ENCODE measurements at regions not wholly inside any gene's neighbourhood (a gene's known extent, or its start where the extent isn't known, plus 50 kb on each side); places are given as distances from the start of the nearest gene placed in this dataset.

DNA sequence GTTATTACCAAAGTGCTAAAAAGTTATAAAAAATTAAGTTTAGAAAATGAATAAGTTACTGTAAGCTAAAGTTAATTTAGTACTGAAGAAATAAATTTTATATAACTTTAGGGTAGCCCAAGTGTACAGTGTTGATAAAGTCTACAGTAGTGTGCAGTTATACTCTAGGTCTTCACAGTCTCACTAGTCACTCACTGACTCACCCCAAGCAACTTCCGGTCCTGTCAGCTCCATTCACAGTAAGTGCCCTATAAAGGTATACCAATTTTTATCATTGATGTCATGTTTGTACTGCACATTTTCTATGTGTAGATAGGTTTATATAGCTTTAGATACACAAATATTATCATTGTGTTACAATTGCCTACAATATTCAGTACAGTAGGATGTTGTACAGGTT, 518.3 kb upstream of the PIK3C3 start:
- no peaks in the 10 kb centered on the region for H3K27me3 ChIP-seq (ENCODE audit: control insufficient read depth, insufficient read depth, low read length, poor library complexity, severe bottlenecking)
- Mint-ChIP-seq H3K27me3 (ENCODE audit: insufficient read depth) (no peaks in the 10 kb centered on the region), H3K4me1 (peaks cover 4% of the 10 kb centered on the region), H3K9me3 (peaks cover 11% of the 10 kb centered on the region), H3K27ac (no peak overlapping the region), H3K4me3 (no peak overlapping the region), H3K36me3 (ENCODE audit: low read depth) (peaks cover 10% of the 10 kb centered on the region)
- DNase-seq = no peak
- no peak overlapping the region for H3K27ac ChIP-seq (ENCODE audit: low read depth, low read length)
- 86% methylated on average over 1 of the region's 1 CpG; no CpG with 5 or more reads in 1 of the 2 experiments for WGBS, 2 experiments (ENCODE audit: insufficient coverage in 1 of 2, insufficient read length in 1 of 2)
- TF ChIP-seq, protein P1, sequence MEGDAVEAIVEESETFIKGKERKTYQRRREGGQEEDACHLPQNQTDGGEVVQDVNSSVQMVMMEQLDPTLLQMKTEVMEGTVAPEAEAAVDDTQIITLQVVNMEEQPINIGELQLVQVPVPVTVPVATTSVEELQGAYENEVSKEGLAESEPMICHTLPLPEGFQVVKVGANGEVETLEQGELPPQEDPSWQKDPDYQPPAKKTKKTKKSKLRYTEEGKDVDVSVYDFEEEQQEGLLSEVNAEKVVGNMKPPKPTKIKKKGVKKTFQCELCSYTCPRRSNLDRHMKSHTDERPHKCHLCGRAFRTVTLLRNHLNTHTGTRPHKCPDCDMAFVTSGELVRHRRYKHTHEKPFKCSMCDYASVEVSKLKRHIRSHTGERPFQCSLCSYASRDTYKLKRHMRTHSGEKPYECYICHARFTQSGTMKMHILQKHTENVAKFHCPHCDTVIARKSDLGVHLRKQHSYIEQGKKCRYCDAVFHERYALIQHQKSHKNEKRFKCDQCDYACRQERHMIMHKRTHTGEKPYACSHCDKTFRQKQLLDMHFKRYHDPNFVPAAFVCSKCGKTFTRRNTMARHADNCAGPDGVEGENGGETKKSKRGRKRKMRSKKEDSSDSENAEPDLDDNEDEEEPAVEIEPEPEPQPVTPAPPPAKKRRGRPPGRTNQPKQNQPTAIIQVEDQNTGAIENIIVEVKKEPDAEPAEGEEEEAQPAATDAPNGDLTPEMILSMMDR (conservative IDR thresholded peaks at IDR 0.05) = no peak
- H3K4me1 ChIP-seq (ENCODE audit: control insufficient read depth, insufficient read depth, low read length) = no peaks in the 10 kb centered on the region
- no peak overlapping the region for H3K4me3 ChIP-seq (ENCODE audit: low read length)
- no peaks in the 10 kb centered on the region for H3K36me3 ChIP-seq (ENCODE audit: control insufficient read depth, insufficient read depth, low read length)
- no peaks in the 10 kb centered on the region for H3K9me3 ChIP-seq (ENCODE audit: control insufficient read depth, low read length)
- no peak overlapping the region for H3K9ac ChIP-seq (ENCODE audit: extremely low read depth, low read length, poor library complexity, severe bottlenecking)

DNA sequence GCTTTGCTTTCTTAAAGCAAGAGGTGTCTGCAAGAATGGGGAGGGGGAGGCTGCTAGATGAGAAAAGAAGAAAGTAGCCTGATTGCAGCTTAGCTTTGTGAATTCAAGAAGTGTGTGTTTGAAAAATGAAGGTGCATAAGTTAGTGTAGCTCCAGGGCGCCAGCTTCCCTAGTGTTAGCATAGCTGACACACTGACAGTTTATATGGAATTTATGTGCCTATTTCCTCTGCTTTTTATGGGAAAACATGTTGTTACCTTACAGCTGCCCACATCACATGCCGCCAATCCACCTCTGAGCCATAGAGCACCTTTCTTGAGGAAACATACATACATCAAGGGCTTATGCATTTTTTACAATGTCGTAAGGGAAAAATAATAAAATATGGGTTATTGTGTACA, 536.4 kb upstream of the PIK3C3 start:
- H3K27me3 ChIP-seq (ENCODE audit: control insufficient read depth, insufficient read depth, low read length, poor library complexity, severe bottlenecking) = no peaks in the 10 kb centered on the region
- Mint-ChIP-seq H3K36me3 (ENCODE audit: low read depth) (no peaks in the 10 kb centered on the region), H3K9me3 (peaks cover 2% of the 10 kb centered on the region), H3K27ac (no peak overlapping the region), H3K4me3 (no peak overlapping the region), H3K4me1 (peaks cover 6% of the 10 kb centered on the region), H3K27me3 (ENCODE audit: insufficient read depth) (no peaks in the 10 kb centered on the region)
- H3K9ac ChIP-seq (ENCODE audit: extremely low read depth, low read length, poor library complexity, severe bottlenecking) = no peak overlapping the region
- peaks cover 2% of the 10 kb centered on the region for H3K4me1 ChIP-seq (ENCODE audit: control insufficient read depth, insufficient read depth, low read length)
- no peaks in the 10 kb centered on the region for H3K9me3 ChIP-seq (ENCODE audit: control insufficient read depth, low read length)
- TF ChIP-seq, protein P1 (conservative IDR thresholded peaks at IDR 0.05) = no peak
- no peak for DNase-seq
- H3K36me3 ChIP-seq (ENCODE audit: control insufficient read depth, insufficient read depth, low read length) = no peaks in the 10 kb centered on the region
- 96% methylated on average over 2 of the region's 3 CpGs; no CpG with 5 or more reads in 1 of the 2 experiments for WGBS, 2 experiments (ENCODE audit: insufficient coverage in 1 of 2, insufficient read length in 1 of 2)
- H3K4me3 ChIP-seq (ENCODE audit: low read length) = no peak overlapping the region
- no peak overlapping the region for H3K27ac ChIP-seq (ENCODE audit: low read depth, low read length)

DNA sequence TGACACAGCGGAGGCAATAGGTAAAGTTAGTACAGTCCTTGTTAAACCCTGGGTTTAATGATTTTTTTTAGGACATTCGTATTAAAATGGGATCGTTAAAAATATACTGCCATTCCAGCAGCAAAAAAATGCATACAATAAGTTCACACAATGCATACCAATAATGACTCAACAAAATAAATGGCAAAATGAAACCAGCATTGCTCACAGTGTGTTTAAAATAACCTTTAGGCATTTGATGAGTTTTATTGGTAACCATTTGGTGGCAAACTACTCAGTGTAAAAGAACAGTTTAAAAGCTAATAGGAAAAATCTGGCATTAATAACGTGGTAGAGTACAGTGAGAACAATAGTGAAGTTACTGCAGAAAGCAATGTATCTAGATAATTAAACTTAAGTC, 539.0 kb upstream of the PIK3C3 start:
- TF ChIP-seq, protein P1 (conservative IDR thresholded peaks at IDR 0.05) = no peak
- H3K9ac ChIP-seq (ENCODE audit: extremely low read depth, low read length, poor library complexity, severe bottlenecking) = no peak overlapping the region
- H3K4me1 ChIP-seq (ENCODE audit: control insufficient read depth, insufficient read depth, low read length) = no peaks in the 10 kb centered on the region
- H3K27ac ChIP-seq (ENCODE audit: low read depth, low read length) = no peak overlapping the region
- Mint-ChIP-seq H3K9me3 (peaks cover 2% of the 10 kb centered on the region), H3K27ac (no peak overlapping the region), H3K4me3 (no peak overlapping the region), H3K36me3 (ENCODE audit: low read depth) (no peaks in the 10 kb centered on the region), H3K4me1 (peaks cover 6% of the 10 kb centered on the region), H3K27me3 (ENCODE audit: insufficient read depth) (no peaks in the 10 kb centered on the region)
- H3K4me3 ChIP-seq (ENCODE audit: low read length) = no peak overlapping the region
- DNase-seq = no peak
- WGBS, 2 experiments (ENCODE audit: insufficient coverage in 1 of 2, insufficient read length in 1 of 2) = 86 to 93% methylated on average over 2 to 4 of the region's 4 CpGs
- H3K9me3 ChIP-seq (ENCODE audit: control insufficient read depth, low read length) = no peaks in the 10 kb centered on the region
- H3K27me3 ChIP-seq (ENCODE audit: control insufficient read depth, insufficient read depth, low read length, poor library complexity, severe bottlenecking) = no peaks in the 10 kb centered on the region
- no peaks in the 10 kb centered on the region for H3K36me3 ChIP-seq (ENCODE audit: control insufficient read depth, insufficient read depth, low read length)

Measured in endodermal cell (in vitro differentiated cells).